SJCRH30 (cell line): ENCODE measurements at regions not wholly inside any gene's neighbourhood (a gene's known extent, or its start where the extent isn't known, plus 50 kb on each side); places are given as distances from the start of the nearest gene placed in this dataset.

Experiments used
- DNase-seq, 2 experiments: peaks; one replicate each; pipeline ENCODE4 v3.0.0-alpha.2; 2015 to 2020
- H3K27ac ChIP-seq: fragments of 250-450 bp; sonication (Bioruptor Pico); 2 replicates; pipeline ENCODE4 v1.5.1; 2020; ENCODE audit warnings: mild to moderate bottlenecking, moderate library complexity
- H3K27me3 ChIP-seq: fragments of 250-450 bp; sonication (Bioruptor Pico); 2 replicates; pipeline ENCODE4 v1.5.1; 2020; ENCODE audit warnings: mild to moderate bottlenecking, moderate library complexity
- H3K36me3 ChIP-seq: fragments of 250-450 bp; sonication (Bioruptor Pico); 2 replicates; pipeline ENCODE4 v1.5.1; 2020; ENCODE audit warnings: mild to moderate bottlenecking, moderate library complexity
- H3K4me1 ChIP-seq: fragments of 250-450 bp; sonication (Bioruptor Pico); 2 replicates; pipeline ENCODE4 v1.5.1; 2020; ENCODE audit warnings: mild to moderate bottlenecking, moderate library complexity
- H3K4me3 ChIP-seq: fragments of 250-450 bp; sonication (Bioruptor Pico); 2 replicates; pipeline ENCODE4 v1.5.1; 2020; ENCODE audit warnings: mild to moderate bottlenecking, moderate library complexity
- H3K9me3 ChIP-seq: fragments of 250-450 bp; sonication (Bioruptor Pico); replicated peaks from 2 replicates; pipeline ENCODE4 v1.5.1; 2020; ENCODE audit warnings: mild to moderate bottlenecking, moderate library complexity

GRCh38 chr11:88448131-88448670 lies 110.7 kb upstream of the CTSC start:
- Histone ChIP-seq H3K9me3 (no peaks in the 10 kb centered on the region), H3K4me3 (no peak overlapping the region), H3K27me3 (no peaks in the 10 kb centered on the region), H3K4me1 (no peaks in the 10 kb centered on the region), H3K36me3 (no peaks in the 10 kb centered on the region), H3K27ac (no peak overlapping the region)
- DNase-seq: no peak

- Histone ChIP-seq H3K27ac (no peak overlapping the region), H3K4me3 (no peak overlapping the region), H3K9me3 (no peaks in the 10 kb centered on the region), H3K27me3 (no peaks in the 10 kb centered on the region), H3K36me3 (no peaks in the 10 kb centered on the region), H3K4me1 (no peaks in the 10 kb centered on the region)
- no peak for DNase-seq
Observed at GRCh38 chr11:88447281-88447680, 109.7 kb upstream of the CTSC start.

GRCh38 chr11:88439356-88439755 lies 101.8 kb upstream of the CTSC start:
- Histone ChIP-seq H3K9me3 (no peaks in the 10 kb centered on the region), H3K36me3 (no peaks in the 10 kb centered on the region), H3K27ac (no peak overlapping the region), H3K4me1 (no peaks in the 10 kb centered on the region), H3K27me3 (no peaks in the 10 kb centered on the region), H3K4me3 (no peak overlapping the region)
- no peak for DNase-seq

- no peaks in the 10 kb centered on the region for H3K27me3 ChIP-seq
Observed at GRCh38 chr11:88438721-88439120, 101.2 kb upstream of the CTSC start.

GRCh38 chr11:88435415-88435814 lies 97.9 kb upstream of the CTSC start:
- no peaks in the 10 kb centered on the region for H3K4me1 ChIP-seq
- H3K4me3 ChIP-seq: no peak overlapping the region
- no peak for DNase-seq
- no peaks in the 10 kb centered on the region for H3K27me3 ChIP-seq
- H3K9me3 ChIP-seq: no peaks in the 10 kb centered on the region
- no peak overlapping the region for H3K27ac ChIP-seq
- no peaks in the 10 kb centered on the region for H3K36me3 ChIP-seq

More at GRCh38 chr11:88438721-88439120, 101.2 kb upstream of the CTSC start:
- Histone ChIP-seq H3K4me1 (no peaks in the 10 kb centered on the region), H3K4me3 (no peak overlapping the region), H3K27ac (no peak overlapping the region), H3K36me3 (no peaks in the 10 kb centered on the region), H3K9me3 (no peaks in the 10 kb centered on the region)
- no peak for DNase-seq

- Histone ChIP-seq H3K27me3 (no peaks in the 10 kb centered on the region), H3K9me3 (no peaks in the 10 kb centered on the region), H3K4me1 (no peaks in the 10 kb centered on the region), H3K4me3 (no peak overlapping the region), H3K27ac (no peak overlapping the region), H3K36me3 (no peaks in the 10 kb centered on the region)
- no peak for DNase-seq
Observed at GRCh38 chr11:88434333-88434976, 96.9 kb upstream of the CTSC start.

GRCh38 chr11:88433536-88434230 lies 96.1 kb upstream of the CTSC start:
- no peak overlapping the region for H3K4me3 ChIP-seq
- no peaks in the 10 kb centered on the region for H3K9me3 ChIP-seq
- no peak for DNase-seq

GRCh38 chr11:88431675-88432341 lies 94.3 kb upstream of the CTSC start:
- H3K4me1 ChIP-seq: no peaks in the 10 kb centered on the region
- no peaks in the 10 kb centered on the region for H3K36me3 ChIP-seq
- no peak for DNase-seq
- no peak overlapping the region for H3K27ac ChIP-seq
- H3K9me3 ChIP-seq: no peaks in the 10 kb centered on the region
- no peaks in the 10 kb centered on the region for H3K27me3 ChIP-seq
- H3K4me3 ChIP-seq: no peak overlapping the region

More at GRCh38 chr11:88433536-88434230, 96.1 kb upstream of the CTSC start:
- H3K27me3 ChIP-seq: no peaks in the 10 kb centered on the region
- H3K36me3 ChIP-seq: no peaks in the 10 kb centered on the region
- no peaks in the 10 kb centered on the region for H3K4me1 ChIP-seq
- no peak overlapping the region for H3K27ac ChIP-seq

GRCh38 chr11:88428959-88429358 lies 91.4 kb upstream of the CTSC start:
- H3K4me1 ChIP-seq: no peaks in the 10 kb centered on the region
- DNase-seq: no peak
- no peaks in the 10 kb centered on the region for H3K36me3 ChIP-seq
- no peaks in the 10 kb centered on the region for H3K9me3 ChIP-seq
- H3K27ac ChIP-seq: no peak overlapping the region
- no peak overlapping the region for H3K4me3 ChIP-seq
- H3K27me3 ChIP-seq: no peaks in the 10 kb centered on the region

- no peaks in the 10 kb centered on the region for H3K4me1 ChIP-seq
- no peaks in the 10 kb centered on the region for H3K9me3 ChIP-seq
- H3K36me3 ChIP-seq: no peaks in the 10 kb centered on the region
- no peak overlapping the region for H3K27ac ChIP-seq
- no peak overlapping the region for H3K4me3 ChIP-seq
- H3K27me3 ChIP-seq: no peaks in the 10 kb centered on the region
- no peak for DNase-seq
Observed at GRCh38 chr11:88427719-88428118, 90.2 kb upstream of the CTSC start.

- DNase-seq: no peak
- H3K27me3 ChIP-seq: no peaks in the 10 kb centered on the region
Observed at GRCh38 chr11:88424881-88425280, 87.3 kb upstream of the CTSC start.

GRCh38 chr11:88421530-88421929 lies 84.0 kb upstream of the CTSC start:
- DNase-seq: peak in 1 of 2 experiments; percentile 9
- no peak overlapping the region for H3K4me3 ChIP-seq
- H3K27ac ChIP-seq: no peak overlapping the region
- H3K36me3 ChIP-seq: no peaks in the 10 kb centered on the region
- no peaks in the 10 kb centered on the region for H3K9me3 ChIP-seq
- H3K4me1 ChIP-seq: no peaks in the 10 kb centered on the region
- H3K27me3 ChIP-seq: no peaks in the 10 kb centered on the region

More at GRCh38 chr11:88424881-88425280, 87.3 kb upstream of the CTSC start:
- Histone ChIP-seq H3K36me3 (no peaks in the 10 kb centered on the region), H3K4me1 (no peaks in the 10 kb centered on the region), H3K9me3 (no peaks in the 10 kb centered on the region), H3K27ac (no peak overlapping the region), H3K4me3 (no peak overlapping the region)

- Histone ChIP-seq H3K27me3 (no peaks in the 10 kb centered on the region), H3K36me3 (no peaks in the 10 kb centered on the region), H3K4me3 (no peak overlapping the region), H3K9me3 (no peaks in the 10 kb centered on the region), H3K27ac (no peak overlapping the region), H3K4me1 (no peaks in the 10 kb centered on the region)
- DNase-seq: no peak
Observed at GRCh38 chr11:88420165-88420791, 82.7 kb upstream of the CTSC start.

- Histone ChIP-seq H3K4me3 (no peak overlapping the region), H3K27ac (no peak overlapping the region), H3K4me1 (no peaks in the 10 kb centered on the region), H3K9me3 (no peaks in the 10 kb centered on the region), H3K36me3 (no peaks in the 10 kb centered on the region), H3K27me3 (no peaks in the 10 kb centered on the region)
- no peak for DNase-seq
Observed at GRCh38 chr11:88418508-88418907, 81.0 kb upstream of the CTSC start.

- no peaks in the 10 kb centered on the region for H3K9me3 ChIP-seq
- H3K36me3 ChIP-seq: no peaks in the 10 kb centered on the region
- no peak overlapping the region for H3K27ac ChIP-seq
- H3K27me3 ChIP-seq: no peaks in the 10 kb centered on the region
- no peaks in the 10 kb centered on the region for H3K4me1 ChIP-seq
- no peak for DNase-seq
- H3K4me3 ChIP-seq: no peak overlapping the region
Observed at GRCh38 chr11:88415495-88415894, 78.0 kb upstream of the CTSC start.
